ENCODE measurements at regions not wholly inside any gene's neighbourhood (a gene's known extent, or its start where the extent isn't known, plus 50 kb on each side); places are given as distances from the start of the nearest gene placed in this dataset.
"Not testable (repeated sequence)": the region's sequence is repeated elsewhere in the genome, so short reads cannot be mapped to it uniquely, and the experiment has no call there.

DNA sequence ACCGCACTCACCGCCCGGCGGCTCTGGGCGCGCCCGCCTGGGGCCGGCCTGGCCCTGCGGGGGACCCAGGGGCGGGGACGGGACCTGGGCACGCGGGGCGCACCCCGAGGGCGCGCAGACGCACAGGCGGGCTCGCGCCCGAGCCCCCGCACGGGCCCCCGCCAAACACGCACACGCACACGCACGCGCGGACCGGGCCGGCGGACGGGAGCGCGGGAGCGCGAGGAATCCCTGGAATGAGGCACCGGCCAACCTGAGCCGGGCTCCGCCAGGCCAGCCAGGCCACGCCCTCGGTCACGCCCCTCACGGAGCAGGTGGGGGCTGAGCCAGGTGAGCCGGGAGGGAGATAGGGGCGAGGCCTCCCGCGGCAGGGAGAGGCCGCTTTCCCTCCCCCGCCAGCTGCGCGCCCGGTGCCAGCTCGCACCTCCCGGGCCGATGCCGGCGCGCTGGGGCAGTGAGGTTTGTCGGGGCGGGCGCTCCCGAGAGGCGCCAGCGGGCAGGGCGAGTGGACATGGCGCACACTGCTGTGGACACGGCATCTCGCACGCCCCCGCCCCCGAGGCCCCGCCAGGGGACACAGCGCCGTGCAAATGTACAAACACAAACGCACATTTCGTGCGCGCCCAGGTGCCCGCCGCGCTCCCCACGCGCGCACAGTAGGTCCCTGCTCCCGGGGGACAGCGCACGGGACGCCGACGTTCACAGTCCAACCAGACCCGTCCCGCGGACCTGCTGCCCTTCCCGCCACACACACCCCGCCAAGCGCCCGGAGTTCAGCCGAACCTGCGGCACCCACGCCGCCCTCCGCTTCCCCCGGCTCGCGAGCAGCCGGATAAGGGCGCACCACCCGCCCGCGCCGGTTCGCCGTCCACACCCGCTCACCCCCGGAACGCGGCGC lies 75.9 kb upstream of the VGLL4 start:
- H3K27ac Mint-ChIP-seq = peak overlapping the region in 1 of 2 donors; percentile 50

DNA sequence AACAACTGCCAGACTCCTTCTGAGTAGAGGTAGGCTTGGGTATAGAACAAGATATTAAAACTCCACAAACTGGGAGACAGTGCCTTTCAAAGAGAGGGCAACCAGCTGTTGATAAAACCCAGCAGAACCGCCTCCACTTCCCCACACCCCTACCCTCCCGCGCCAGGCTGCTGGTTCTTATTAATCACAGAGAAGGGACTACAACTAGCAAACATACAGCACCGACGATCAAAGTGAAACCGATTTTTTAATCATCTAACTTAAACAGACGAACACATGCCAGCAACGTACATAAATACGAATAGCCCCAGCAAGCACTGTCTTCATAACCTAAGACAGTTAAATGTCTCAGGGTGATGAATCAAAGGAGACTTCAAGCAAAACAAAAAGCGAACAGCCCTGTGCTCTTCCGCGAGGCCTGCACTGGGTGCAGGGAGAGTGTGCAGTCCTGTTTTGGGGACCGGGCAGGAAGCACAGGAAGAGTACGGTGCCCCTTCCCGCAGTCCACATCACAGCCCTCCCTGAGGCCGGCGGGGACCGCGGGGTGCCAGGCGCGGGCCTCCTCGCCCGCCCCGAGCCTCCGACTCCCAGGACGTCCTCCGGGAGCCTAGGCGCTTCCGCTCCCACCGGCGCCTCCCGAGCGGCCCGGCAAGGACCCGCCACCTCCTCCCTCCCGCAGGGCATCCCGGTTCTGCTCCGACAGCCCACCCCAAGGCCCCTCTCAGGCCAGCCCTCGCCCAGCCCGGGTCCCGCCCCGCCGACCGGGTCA lies 75.1 kb upstream of the VGLL4 start:
- Mint-ChIP-seq H3K4me1 (ENCODE audit: low read depth in 2 of 2) (peaks cover 12 to 17% of the 10 kb centered on the region in 2 donors), H3K27ac (peak overlapping the region; percentile 44 to 76), H3K9me3 (no peaks in the 10 kb centered on the region), H3K4me3 (peak overlapping the region; percentile 96), H3K36me3 (no peaks in the 10 kb centered on the region), H3K27me3 (peaks cover 11 to 16% of the 10 kb centered on the region in 2 donors)
- DNase-seq (ENCODE audit: low spot score) (no peak), ATAC-seq (peak; percentile 55 to 61)

More for the DNA sequence above, 75.9 kb upstream of the VGLL4 start:
- no peaks in the 10 kb centered on the region for H3K9me3 Mint-ChIP-seq
- H3K4me3 Mint-ChIP-seq = peak overlapping the region; percentile 25
- H3K36me3 Mint-ChIP-seq = no peaks in the 10 kb centered on the region
- peak; percentile 73 to 80 for ATAC-seq
- H3K27me3 Mint-ChIP-seq = peaks cover 11 to 17% of the 10 kb centered on the region in 2 donors
- peaks cover 12 to 18% of the 10 kb centered on the region in 2 donors for H3K4me1 Mint-ChIP-seq (ENCODE audit: low read depth in 2 of 2)
- no peak for DNase-seq (ENCODE audit: low spot score)

DNA sequence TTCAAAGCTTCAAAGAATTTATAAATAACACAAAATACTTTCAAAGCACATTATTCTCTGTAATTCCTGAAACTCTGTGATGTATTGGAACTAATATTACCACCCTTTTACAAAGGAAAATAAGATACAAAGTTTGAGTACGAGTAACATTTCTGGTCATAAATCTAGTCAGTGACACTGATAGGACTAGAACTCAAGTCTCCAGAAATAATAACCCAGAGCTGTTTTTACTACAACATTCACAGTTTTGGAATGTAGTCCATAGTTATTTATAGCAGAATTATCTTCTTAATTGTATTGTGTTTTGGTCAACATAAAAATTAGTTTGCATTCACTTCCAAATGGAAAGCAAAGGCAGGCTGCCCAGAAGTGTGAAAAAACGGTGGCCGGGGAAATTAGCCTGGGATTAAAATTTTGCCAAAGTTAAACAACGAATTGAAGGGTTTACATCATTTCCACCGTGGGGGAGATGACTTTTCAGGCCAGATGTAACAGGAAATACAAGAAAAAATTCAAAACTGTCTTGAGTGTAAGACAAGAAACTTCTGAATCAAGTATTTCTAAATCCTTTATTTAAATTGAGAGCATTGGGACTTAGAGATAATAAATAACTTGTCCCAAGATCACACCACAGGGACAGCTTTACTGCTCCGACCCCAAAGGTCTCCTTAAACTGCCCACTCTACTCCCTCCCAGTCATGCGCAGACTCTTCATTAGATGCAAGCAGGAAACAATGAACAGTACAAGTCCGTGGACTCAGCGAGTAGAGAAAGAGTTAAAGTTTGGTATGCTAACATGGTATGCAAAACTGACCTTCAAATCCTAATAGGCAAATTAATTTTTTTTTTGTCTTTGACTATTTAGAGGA lies 74.3 kb upstream of the VGLL4 start:
- no peaks in the 10 kb centered on the region for H3K36me3 Mint-ChIP-seq
- peaks cover 12 to 17% of the 10 kb centered on the region in 2 donors for H3K4me1 Mint-ChIP-seq (ENCODE audit: low read depth in 2 of 2)
- ATAC-seq (no peak), DNase-seq (ENCODE audit: low spot score) (no peak)
- H3K4me3 Mint-ChIP-seq = peak overlapping the region; percentile 96
- peak overlapping the region; percentile 44 to 76 for H3K27ac Mint-ChIP-seq
- H3K9me3 Mint-ChIP-seq = no peaks in the 10 kb centered on the region
- H3K27me3 Mint-ChIP-seq = peaks cover 11 to 16% of the 10 kb centered on the region in 2 donors

DNA sequence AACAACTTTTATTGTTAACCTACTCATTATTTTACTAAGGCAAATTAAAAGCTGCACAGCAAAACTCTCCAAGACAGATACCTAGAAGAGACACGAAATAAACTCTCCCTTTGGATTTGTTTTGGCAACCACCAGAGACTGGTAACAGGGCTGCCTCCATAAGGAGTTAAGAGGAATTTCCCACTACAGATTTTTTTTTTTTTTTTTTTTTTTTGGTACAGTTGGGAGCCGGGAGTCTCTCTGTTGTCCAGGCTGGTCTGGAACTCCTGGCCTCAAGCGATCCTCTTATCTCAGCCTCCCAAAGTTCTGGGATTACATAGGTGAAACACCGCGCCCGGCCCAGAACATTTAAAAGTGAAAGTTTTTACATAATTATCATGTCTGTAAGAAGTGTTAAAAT lies 73.6 kb upstream of the VGLL4 start:
- no peaks in the 10 kb centered on the region for H3K36me3 Mint-ChIP-seq
- H3K27ac Mint-ChIP-seq = no peak overlapping the region
- no peak overlapping the region for H3K4me3 Mint-ChIP-seq
- no peak for ATAC-seq
- peaks cover 12 to 17% of the 10 kb centered on the region in 2 donors for H3K4me1 Mint-ChIP-seq (ENCODE audit: low read depth in 2 of 2)
- peaks cover 11 to 16% of the 10 kb centered on the region in 2 donors for H3K27me3 Mint-ChIP-seq
- no peak for DNase-seq (ENCODE audit: low spot score)
- H3K9me3 Mint-ChIP-seq = no peaks in the 10 kb centered on the region

DNA sequence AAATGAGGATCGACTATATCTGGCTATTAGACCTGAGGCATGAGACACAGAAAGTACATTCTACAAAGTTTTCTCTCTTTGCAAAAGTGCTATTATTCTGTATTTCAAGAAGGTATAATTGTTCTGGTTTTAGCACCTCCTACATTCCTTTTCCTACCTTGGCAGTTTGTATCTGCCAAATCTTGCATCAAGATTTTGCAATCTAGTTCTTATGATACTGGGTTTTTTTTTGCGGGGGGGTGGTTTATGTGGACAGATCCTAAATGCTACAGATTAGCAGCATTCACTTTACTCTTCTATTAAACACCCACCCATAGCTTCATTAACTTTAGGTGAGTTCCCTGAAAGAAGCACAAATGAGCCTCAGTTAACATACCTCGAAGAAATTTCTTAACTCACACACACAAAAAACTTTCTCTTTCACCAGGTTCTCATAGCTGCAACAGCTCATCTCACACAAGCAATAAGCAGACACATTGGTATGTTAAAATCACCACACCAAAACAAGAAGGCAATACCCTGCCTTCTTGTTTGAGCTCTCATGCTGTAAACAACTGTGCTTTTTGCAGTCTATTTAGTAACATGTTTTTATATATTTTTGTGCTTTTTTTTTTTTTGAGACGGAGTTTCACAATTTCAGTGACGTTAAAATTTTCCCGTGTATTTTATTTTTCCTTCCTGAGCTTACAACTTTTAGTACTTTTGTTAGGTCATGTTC lies 73.0 kb upstream of the VGLL4 start:
- no peak for DNase-seq (ENCODE audit: low spot score)
- H3K27me3 Mint-ChIP-seq = peaks cover 7 to 11% of the 10 kb centered on the region in 2 donors
- H3K9me3 Mint-ChIP-seq = no peaks in the 10 kb centered on the region
- no peak overlapping the region for H3K27ac Mint-ChIP-seq
- no peak overlapping the region for H3K4me3 Mint-ChIP-seq
- peaks cover 12 to 17% of the 10 kb centered on the region in 2 donors for H3K4me1 Mint-ChIP-seq (ENCODE audit: low read depth in 2 of 2)
- no peak for ATAC-seq
- no peaks in the 10 kb centered on the region for H3K36me3 Mint-ChIP-seq

DNA sequence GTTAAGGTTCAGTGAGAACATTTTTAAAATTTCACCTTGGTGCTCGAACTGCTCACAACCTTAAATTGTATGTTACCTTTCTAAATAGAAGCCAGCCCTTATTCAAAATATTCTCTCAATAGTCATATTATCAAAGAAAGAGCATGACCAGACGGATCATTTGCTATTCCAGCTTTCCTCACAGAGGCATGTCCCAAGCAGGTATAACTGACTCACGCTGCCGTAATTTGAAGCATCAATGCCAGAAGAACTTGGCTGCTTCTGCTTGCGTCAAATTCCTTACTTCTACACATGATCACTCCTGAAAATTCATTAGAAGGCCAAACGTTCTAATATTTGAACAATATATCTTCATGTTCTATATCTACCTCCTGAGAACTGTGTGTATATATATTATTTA lies 69.5 kb upstream of the VGLL4 start:
- Mint-ChIP-seq H3K27me3 (peaks cover 0 to under 1% of the 10 kb centered on the region in 2 donors), H3K36me3 (peaks cover 8% of the 10 kb centered on the region), H3K27ac (no peak overlapping the region), H3K4me1 (ENCODE audit: low read depth in 2 of 2) (peaks cover 3 to 4% of the 10 kb centered on the region in 2 donors), H3K9me3 (peaks cover 6% of the 10 kb centered on the region), H3K4me3 (no peak overlapping the region)
- DNase-seq (ENCODE audit: low spot score) = no peak
- ATAC-seq = no peak

DNA sequence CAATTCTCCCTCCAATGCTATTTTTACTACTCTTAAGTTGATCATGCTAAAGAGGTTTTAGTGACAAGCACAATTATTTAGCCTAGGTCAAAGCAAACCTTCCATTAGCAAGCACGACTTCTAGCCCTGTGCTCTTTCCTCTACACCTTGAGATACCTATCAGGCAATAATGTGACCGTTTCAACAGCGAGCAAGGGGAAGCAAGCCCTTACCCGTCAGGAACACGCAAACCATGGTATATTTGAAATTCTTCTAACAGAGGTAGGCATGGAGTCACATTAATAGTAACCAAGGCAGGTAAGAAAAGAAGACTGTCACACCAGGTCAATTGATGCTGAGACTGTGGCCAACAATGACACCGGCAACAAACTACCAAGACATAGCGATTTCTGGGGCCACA lies 68.9 kb upstream of the VGLL4 start:
- ATAC-seq = no peak
- H3K36me3 Mint-ChIP-seq = peaks cover 8% of the 10 kb centered on the region
- no peaks in the 10 kb centered on the region for H3K4me1 Mint-ChIP-seq (ENCODE audit: low read depth in 2 of 2)

DNA sequence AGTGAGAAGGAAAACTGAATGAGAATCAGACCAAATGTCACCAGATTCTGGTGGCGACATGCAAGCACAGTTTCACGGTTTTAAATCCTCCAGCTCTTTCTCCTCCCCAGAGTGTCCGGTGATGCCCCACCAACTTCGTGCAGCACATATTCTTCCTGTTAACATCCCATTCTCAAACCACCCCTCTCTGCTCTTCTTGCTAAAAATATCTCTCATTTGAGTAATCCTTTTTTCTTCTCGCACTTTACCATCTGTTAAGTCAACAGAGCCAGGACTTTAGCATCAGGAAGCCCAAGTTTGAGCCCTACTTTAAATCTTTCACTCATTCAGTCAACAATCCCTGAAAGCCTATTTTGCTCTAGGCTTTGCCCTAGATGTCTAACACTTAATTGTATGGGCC lies 68.2 kb upstream of the VGLL4 start:
- Mint-ChIP-seq H3K36me3 (peaks cover 8% of the 10 kb centered on the region), H3K4me1 (ENCODE audit: low read depth in 2 of 2) (no peaks in the 10 kb centered on the region), H3K4me3 (no peak overlapping the region), H3K27me3 (no peaks in the 10 kb centered on the region), H3K9me3 (peaks cover 6% of the 10 kb centered on the region), H3K27ac (no peak overlapping the region)
- no peak for DNase-seq (ENCODE audit: low spot score)
- no peak for ATAC-seq

More for the DNA sequence above, 68.9 kb upstream of the VGLL4 start:
- Mint-ChIP-seq H3K27ac (no peak overlapping the region), H3K9me3 (peaks cover 6% of the 10 kb centered on the region), H3K27me3 (no peaks in the 10 kb centered on the region), H3K4me3 (no peak overlapping the region)
- DNase-seq (ENCODE audit: low spot score) = no peak

DNA sequence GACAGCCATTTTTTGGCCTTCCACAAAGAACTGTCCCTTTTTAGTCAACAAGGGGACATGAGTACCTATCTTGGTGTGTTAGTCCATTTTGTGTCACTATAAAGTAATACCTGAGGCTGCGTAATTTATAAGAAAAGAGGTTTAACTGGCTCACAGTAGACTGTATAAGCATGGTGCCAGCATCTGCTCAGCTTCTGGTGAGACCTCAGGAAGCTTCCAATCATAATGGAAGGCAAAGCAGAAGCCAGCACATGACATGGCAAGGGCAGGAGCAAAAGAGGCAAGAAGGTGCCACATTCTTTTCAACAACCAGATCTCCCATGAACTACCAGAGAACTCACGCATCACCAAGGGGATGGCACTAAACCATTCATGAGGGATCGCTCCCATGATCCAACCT lies 66.1 kb upstream of the VGLL4 start:
- H3K27ac Mint-ChIP-seq = no peak overlapping the region
- ATAC-seq = no peak

DNA sequence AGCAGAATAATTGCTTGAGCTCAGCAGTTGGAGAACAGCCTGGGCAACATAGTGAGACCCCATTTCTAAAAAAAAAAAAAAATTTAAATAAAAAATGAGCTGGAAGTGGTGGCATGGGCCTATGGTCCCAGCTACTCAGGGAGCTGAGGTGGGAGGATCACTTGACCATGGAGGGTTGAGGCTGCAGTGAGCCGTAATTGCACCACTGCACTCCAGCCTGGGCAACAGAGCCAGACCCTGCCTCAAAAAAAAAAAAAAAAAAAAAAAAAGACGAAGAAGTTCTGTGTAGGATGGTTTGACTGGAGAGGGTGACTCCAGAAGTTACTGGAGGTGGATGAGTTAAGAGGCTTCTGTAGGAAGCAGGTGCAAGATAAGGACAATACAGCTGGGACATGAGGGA lies 63.4 kb upstream of the VGLL4 start:
- H3K9me3 Mint-ChIP-seq; H3K27ac Mint-ChIP-seq; ATAC-seq; H3K36me3 Mint-ChIP-seq; H3K27me3 Mint-ChIP-seq; DNase-seq (ENCODE audit: low spot score); H3K4me1 Mint-ChIP-seq (ENCODE audit: low read depth in 2 of 2); H3K4me3 Mint-ChIP-seq: not testable (repeated sequence)

More for the DNA sequence above, 66.1 kb upstream of the VGLL4 start:
- Mint-ChIP-seq H3K4me3 (no peak overlapping the region), H3K4me1 (ENCODE audit: low read depth in 2 of 2) (peaks cover 0 to 5% of the 10 kb centered on the region in 2 donors), H3K27me3 (peaks cover 0 to 5% of the 10 kb centered on the region in 2 donors), H3K36me3 (peaks cover 8% of the 10 kb centered on the region), H3K9me3 (peaks cover 6% of the 10 kb centered on the region)
- no peak for DNase-seq (ENCODE audit: low spot score)

DNA sequence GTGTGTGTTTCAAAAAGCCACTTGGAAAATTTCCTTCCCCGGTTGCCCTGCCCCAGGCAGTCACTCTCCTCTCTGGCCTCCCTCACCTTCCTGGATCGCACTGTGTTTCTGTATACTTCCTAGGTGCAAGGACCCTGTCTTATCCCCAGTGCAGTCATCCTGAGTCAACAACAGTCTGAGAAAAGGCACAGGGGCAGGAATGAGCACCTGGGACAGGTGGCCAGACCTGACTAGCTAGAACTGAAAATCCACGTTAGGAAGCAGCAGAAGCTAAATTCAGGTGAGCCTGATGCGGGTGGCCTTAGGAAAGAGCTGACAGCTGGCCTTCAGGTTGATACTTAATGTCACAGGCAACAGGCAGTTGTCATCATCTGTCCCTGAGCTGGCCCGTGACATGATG lies 62.9 kb upstream of the VGLL4 start:
- peaks cover 8% of the 10 kb centered on the region for H3K36me3 Mint-ChIP-seq

DNA sequence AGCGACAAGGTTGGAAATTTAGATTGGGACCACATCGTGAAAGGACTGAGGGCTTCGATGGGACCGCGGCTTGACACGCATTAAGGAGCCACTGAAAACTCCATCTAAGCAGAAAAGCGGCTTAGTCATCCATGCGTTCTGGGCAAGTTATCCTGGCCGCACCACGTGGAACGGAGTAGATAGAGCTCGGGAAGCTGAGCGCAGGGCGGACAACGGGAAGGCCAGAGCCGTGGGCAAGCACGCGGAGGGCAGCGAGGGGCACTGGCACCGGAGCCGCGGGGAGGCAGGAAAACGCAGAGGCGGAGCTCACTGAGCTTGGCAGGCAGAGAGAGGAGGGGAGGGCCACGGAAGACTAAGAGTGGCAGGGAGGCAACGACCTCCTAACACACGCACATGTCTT lies 61.3 kb upstream of the VGLL4 start:
- peaks cover 0 to 6% of the 10 kb centered on the region in 2 donors for H3K27me3 Mint-ChIP-seq
- H3K27ac Mint-ChIP-seq = no peak overlapping the region
- H3K9me3 Mint-ChIP-seq = peaks cover 4% of the 10 kb centered on the region
- peaks cover 0 to 7% of the 10 kb centered on the region in 2 donors for H3K4me1 Mint-ChIP-seq (ENCODE audit: low read depth in 2 of 2)
- peak overlapping the region; percentile 48 for H3K4me3 Mint-ChIP-seq
- peaks cover 6% of the 10 kb centered on the region for H3K36me3 Mint-ChIP-seq
- ATAC-seq (peak in 1 of 2 donors; percentile 13), DNase-seq (ENCODE audit: low spot score) (no peak)

More for the DNA sequence above, 62.9 kb upstream of the VGLL4 start:
- Mint-ChIP-seq H3K27me3 (peaks cover 0 to 6% of the 10 kb centered on the region in 2 donors), H3K4me3 (no peak overlapping the region), H3K27ac (no peak overlapping the region), H3K4me1 (ENCODE audit: low read depth in 2 of 2) (peaks cover 0 to 7% of the 10 kb centered on the region in 2 donors), H3K9me3 (peaks cover 6% of the 10 kb centered on the region)
- no peak for DNase-seq (ENCODE audit: low spot score)
- no peak for ATAC-seq

DNA sequence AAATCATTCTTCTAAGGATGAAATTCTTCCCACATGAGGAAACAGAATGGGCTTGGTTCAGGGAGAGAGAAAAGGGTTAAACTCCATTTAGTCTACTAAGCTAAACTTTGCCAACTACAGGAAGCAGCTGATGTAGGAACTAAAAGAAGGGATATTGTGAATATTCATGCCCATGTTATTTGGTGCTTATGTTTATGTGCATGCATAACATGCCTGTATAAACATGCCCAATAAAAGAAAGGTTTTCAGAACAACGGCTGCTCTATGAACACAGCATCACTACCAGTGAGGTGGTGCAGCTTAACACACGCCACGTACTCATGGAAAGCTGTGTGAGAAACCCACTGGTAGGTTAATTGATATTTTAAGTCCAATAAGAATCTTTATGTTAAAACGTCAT lies 59.4 kb upstream of the VGLL4 start:
- ATAC-seq = no peak
- Mint-ChIP-seq H3K27ac (no peak overlapping the region), H3K4me3 (no peak overlapping the region)

More for the DNA sequence above, 59.4 kb upstream of the VGLL4 start:
- peaks cover 0 to 6% of the 10 kb centered on the region in 2 donors for H3K27me3 Mint-ChIP-seq
- no peaks in the 10 kb centered on the region for H3K36me3 Mint-ChIP-seq
- no peaks in the 10 kb centered on the region for H3K9me3 Mint-ChIP-seq
- DNase-seq (ENCODE audit: low spot score) = no peak
- peaks cover 0 to 7% of the 10 kb centered on the region in 2 donors for H3K4me1 Mint-ChIP-seq (ENCODE audit: low read depth in 2 of 2)
